ENCODE measurements at regions not wholly inside any gene's neighbourhood (a gene's known extent, or its start where the extent isn't known, plus 50 kb on each side); places are given as distances from the start of the nearest gene placed in this dataset.

DNA sequence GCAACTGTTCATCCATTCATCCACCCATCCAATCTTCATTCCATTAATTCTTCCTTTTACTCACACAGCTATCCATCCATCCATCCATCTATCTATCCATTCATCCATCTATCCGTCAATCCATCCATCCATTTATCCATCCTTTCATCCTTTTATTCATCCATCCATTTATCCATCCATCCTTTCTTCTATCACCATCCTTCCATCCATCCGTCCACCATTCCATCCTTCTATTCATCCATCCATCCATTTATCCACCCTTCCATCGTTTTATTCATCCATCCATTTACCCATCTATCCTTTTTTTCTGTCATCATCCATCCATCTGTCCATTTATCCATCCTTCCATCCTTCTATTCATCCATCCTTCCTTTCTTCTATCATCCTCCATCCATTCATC is 73.0 kb upstream of the FOXF1 start:
- Histone ChIP-seq H3K27me3 (replicated peaks in 2 of 5; ENCODE audit: control insufficient read depth in 4 of 5, insufficient read depth in 5 of 5, low read length in 4 of 5) (peaks cover 0 to 50% (median 5%) of the 10 kb centered on the region in 5 experiments), H3K27ac (ENCODE audit: insufficient read depth in 1 of 2, low read depth in 1 of 2, low read length in 2 of 2, poor library complexity in 1 of 2, severe bottlenecking in 2 of 2) (no peak overlapping the region), H3K4me3 (ENCODE audit: control insufficient read depth in 1 of 7, extremely low read depth in 1 of 7, insufficient read depth in 4 of 7, low read depth in 2 of 7, low read length in 6 of 7) (no peak overlapping the region), H3K36me3 (ENCODE audit: control insufficient read depth in 4 of 4, insufficient read depth in 4 of 4, low read length in 3 of 4) (no peaks in the 10 kb centered on the region), H3K4me1 (ENCODE audit: control extremely low read depth in 1 of 4, control insufficient read depth in 4 of 4, insufficient read depth in 4 of 4, low read length in 3 of 4) (no peaks in the 10 kb centered on the region), H3K9me3 (ENCODE audit: control extremely low read depth in 1 of 5, control insufficient read depth in 4 of 5, insufficient read depth in 2 of 5, low read depth in 1 of 5, low read length in 4 of 5) (no peaks in the 10 kb centered on the region)
- POLR2A ChIA-PET, result no interaction called here
- 85% methylated on average over 3 of the region's 3 CpGs for WGBS (ENCODE audit: insufficient coverage)
- CTCF ChIA-PET, result no interaction called here
- DNase-seq, result no peak

DNA sequence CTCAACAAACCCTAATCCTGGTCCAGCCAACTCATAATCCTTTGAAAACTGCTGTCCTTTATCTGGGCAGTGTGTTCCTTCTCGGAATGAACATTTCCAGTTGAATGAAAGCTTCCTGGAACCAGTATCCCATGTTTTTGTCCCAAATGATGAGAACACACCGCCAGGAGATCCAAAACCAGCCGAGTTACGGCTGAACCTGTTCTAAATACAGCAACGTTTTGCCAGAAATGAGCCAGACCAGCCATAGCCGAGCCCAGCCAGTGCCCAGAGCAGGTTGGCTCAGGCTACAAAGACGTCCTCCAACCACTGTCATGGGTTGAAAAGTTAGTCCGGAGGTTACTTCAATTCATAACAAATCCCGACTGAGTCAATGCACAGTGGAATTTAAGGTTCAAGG is 67.6 kb upstream of the FOXF1 start:
- H3K36me3 ChIP-seq (ENCODE audit: control insufficient read depth in 4 of 4, insufficient read depth in 4 of 4, low read length in 3 of 4), result no peaks in the 10 kb centered on the region
- ChIA-PET CTCF (no interaction called here), POLR2A (no interaction called here)
- peaks cover 0 to 4% (median 0%) of the 10 kb centered on the region in 5 experiments for H3K9me3 ChIP-seq (ENCODE audit: control extremely low read depth in 1 of 5, control insufficient read depth in 4 of 5, insufficient read depth in 2 of 5, low read depth in 1 of 5, low read length in 4 of 5)
- no peak for DNase-seq
- H3K27ac ChIP-seq (ENCODE audit: insufficient read depth in 1 of 2, low read depth in 1 of 2, low read length in 2 of 2, poor library complexity in 1 of 2, severe bottlenecking in 2 of 2), result no peak overlapping the region
- 94% methylated on average over 8 of the region's 9 CpGs for WGBS (ENCODE audit: insufficient coverage)
- no peak overlapping the region for H3K4me3 ChIP-seq (ENCODE audit: control insufficient read depth in 1 of 7, extremely low read depth in 1 of 7, insufficient read depth in 4 of 7, low read depth in 2 of 7, low read length in 6 of 7)
- peaks cover 0 to 64% (median 8%) of the 10 kb centered on the region in 5 experiments for H3K27me3 ChIP-seq (replicated peaks in 2 of 5; ENCODE audit: control insufficient read depth in 4 of 5, insufficient read depth in 5 of 5, low read length in 4 of 5)
- peaks cover 0 to 14% (median 4%) of the 10 kb centered on the region in 4 experiments for H3K4me1 ChIP-seq (ENCODE audit: control extremely low read depth in 1 of 4, control insufficient read depth in 4 of 4, insufficient read depth in 4 of 4, low read length in 3 of 4)

DNA sequence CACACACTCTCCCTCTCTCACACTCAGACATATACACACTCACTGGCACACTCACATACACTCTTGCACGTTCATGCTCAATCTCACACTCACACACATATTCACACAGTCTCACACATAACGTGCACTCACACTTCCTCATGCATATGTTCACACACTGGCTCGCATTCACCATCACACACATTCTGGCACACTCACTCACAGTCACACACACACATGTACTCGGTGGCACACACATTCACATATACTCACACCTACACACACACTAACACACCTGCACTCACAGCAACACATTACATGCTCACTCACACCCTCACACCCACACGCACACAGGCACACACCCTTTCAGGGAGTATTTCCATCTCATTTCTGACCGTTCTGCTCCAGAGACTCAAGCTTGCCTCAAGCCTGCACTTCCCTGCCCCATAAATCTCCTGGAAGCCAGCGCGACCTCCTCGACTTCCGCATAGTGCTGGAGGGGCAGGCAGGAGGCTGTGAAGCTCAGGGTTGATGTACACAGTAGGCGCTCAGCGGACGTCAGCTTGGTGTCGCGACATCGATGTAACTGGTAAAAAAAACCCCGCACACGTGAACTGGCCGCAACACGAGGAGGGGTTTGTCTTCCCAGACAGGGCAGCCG is 66.7 kb upstream of the FOXF1 start:
- Histone ChIP-seq H3K4me1 (ENCODE audit: control extremely low read depth in 1 of 4, control insufficient read depth in 4 of 4, insufficient read depth in 4 of 4, low read length in 3 of 4) (peaks cover 0 to 14% (median 4%) of the 10 kb centered on the region in 4 experiments), H3K27ac (ENCODE audit: insufficient read depth in 1 of 2, low read depth in 1 of 2, low read length in 2 of 2, poor library complexity in 1 of 2, severe bottlenecking in 2 of 2) (no peak overlapping the region), H3K4me3 (ENCODE audit: control insufficient read depth in 1 of 7, extremely low read depth in 1 of 7, insufficient read depth in 4 of 7, low read depth in 2 of 7, low read length in 6 of 7) (peak overlapping the region in 1 of 7 experiments; percentile 12), H3K27me3 (replicated peaks in 2 of 5; ENCODE audit: control insufficient read depth in 4 of 5, insufficient read depth in 5 of 5, low read length in 4 of 5) (peaks cover 0 to 60% (median 9%) of the 10 kb centered on the region in 5 experiments), H3K36me3 (ENCODE audit: control insufficient read depth in 4 of 4, insufficient read depth in 4 of 4, low read length in 3 of 4) (no peaks in the 10 kb centered on the region), H3K9me3 (ENCODE audit: control extremely low read depth in 1 of 5, control insufficient read depth in 4 of 5, insufficient read depth in 2 of 5, low read depth in 1 of 5, low read length in 4 of 5) (peaks cover 0 to 4% (median 0%) of the 10 kb centered on the region in 5 experiments)
- ChIA-PET POLR2A (no interaction called here), CTCF (no interaction called here)
- WGBS (ENCODE audit: insufficient coverage), result 10% methylated on average over 20 of the region's 21 CpGs
- DNase-seq, result peak in 2 of 3 donors; percentile 18 to 37

DNA sequence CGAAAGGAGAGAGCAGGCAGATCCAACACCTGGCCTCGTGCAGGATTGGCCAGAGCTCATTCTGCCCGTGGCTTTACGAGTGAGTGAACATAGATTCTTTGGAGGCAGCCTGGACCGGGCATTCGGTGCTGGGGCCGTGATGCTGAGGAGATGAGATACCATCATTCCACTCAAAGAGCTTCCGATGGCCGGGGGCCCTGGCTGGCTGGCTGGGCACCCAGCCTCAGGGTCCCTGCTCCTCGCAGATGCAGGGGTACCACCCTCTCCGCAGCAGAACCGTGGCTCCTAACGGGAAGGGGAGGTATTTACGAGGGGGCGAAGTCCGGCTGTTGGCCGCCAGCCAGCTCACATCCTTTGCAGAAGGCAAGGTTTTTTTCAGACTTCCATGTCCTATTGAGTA is 66.1 kb upstream of the FOXF1 start:
- Histone ChIP-seq H3K27me3 (replicated peaks in 2 of 5; ENCODE audit: control insufficient read depth in 4 of 5, insufficient read depth in 5 of 5, low read length in 4 of 5) (peaks cover 0 to 61% (median 10%) of the 10 kb centered on the region in 5 experiments), H3K4me1 (ENCODE audit: control extremely low read depth in 1 of 4, control insufficient read depth in 4 of 4, insufficient read depth in 4 of 4, low read length in 3 of 4) (peaks cover 0 to 16% (median 5%) of the 10 kb centered on the region in 4 experiments), H3K9me3 (ENCODE audit: control extremely low read depth in 1 of 5, control insufficient read depth in 4 of 5, insufficient read depth in 2 of 5, low read depth in 1 of 5, low read length in 4 of 5) (peaks cover 0 to 4% (median 0%) of the 10 kb centered on the region in 5 experiments), H3K36me3 (ENCODE audit: control insufficient read depth in 4 of 4, insufficient read depth in 4 of 4, low read length in 3 of 4) (no peaks in the 10 kb centered on the region), H3K27ac (ENCODE audit: insufficient read depth in 1 of 2, low read depth in 1 of 2, low read length in 2 of 2, poor library complexity in 1 of 2, severe bottlenecking in 2 of 2) (no peak overlapping the region), H3K4me3 (ENCODE audit: control insufficient read depth in 1 of 7, extremely low read depth in 1 of 7, insufficient read depth in 4 of 7, low read depth in 2 of 7, low read length in 6 of 7) (peak overlapping the region in 1 of 7 experiments; percentile 12)
- POLR2A ChIA-PET, result no interaction called here
- 0% methylated on average over 9 of the region's 17 CpGs for WGBS (ENCODE audit: insufficient coverage)
- DNase-seq, result peak in 2 of 3 donors; percentile 20 to 26
- CTCF ChIA-PET, result no interaction called here

DNA sequence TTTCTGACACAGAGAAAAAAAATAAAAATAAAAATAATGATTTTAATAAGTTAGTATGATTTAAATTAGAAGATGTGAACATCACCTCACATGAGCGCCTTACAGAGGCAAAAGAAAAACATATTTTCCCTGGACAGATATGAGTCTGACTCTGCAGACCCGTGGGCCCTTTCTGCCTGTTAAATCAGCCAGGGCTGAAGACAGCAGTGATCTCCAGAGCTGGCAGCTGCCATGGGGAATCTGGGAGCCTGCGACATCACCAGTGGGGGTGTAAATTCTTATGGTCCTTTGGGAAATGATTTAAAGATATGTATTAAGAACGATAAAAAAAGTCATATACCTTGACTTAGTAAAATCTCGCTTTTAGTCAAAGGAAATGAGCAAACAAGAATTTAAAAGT is 65.7 kb upstream of the FOXF1 start:
- no peaks in the 10 kb centered on the region for H3K36me3 ChIP-seq (ENCODE audit: control insufficient read depth in 4 of 4, insufficient read depth in 4 of 4, low read length in 3 of 4)
- ChIA-PET POLR2A (no interaction called here), CTCF (no interaction called here)
- H3K9me3 ChIP-seq (ENCODE audit: control extremely low read depth in 1 of 5, control insufficient read depth in 4 of 5, insufficient read depth in 2 of 5, low read depth in 1 of 5, low read length in 4 of 5), result peaks cover 0 to 4% (median 0%) of the 10 kb centered on the region in 5 experiments
- H3K4me3 ChIP-seq (ENCODE audit: control insufficient read depth in 1 of 7, extremely low read depth in 1 of 7, insufficient read depth in 4 of 7, low read depth in 2 of 7, low read length in 6 of 7), result no peak overlapping the region
- 50% methylated on average over 2 of the region's 5 CpGs for WGBS (ENCODE audit: insufficient coverage)
- peaks cover 0 to 57% (median 10%) of the 10 kb centered on the region in 5 experiments for H3K27me3 ChIP-seq (replicated peaks in 2 of 5; ENCODE audit: control insufficient read depth in 4 of 5, insufficient read depth in 5 of 5, low read length in 4 of 5)
- H3K27ac ChIP-seq (ENCODE audit: insufficient read depth in 1 of 2, low read depth in 1 of 2, low read length in 2 of 2, poor library complexity in 1 of 2, severe bottlenecking in 2 of 2), result no peak overlapping the region
- peaks cover 0 to 20% (median 6%) of the 10 kb centered on the region in 4 experiments for H3K4me1 ChIP-seq (ENCODE audit: control extremely low read depth in 1 of 4, control insufficient read depth in 4 of 4, insufficient read depth in 4 of 4, low read length in 3 of 4)
- DNase-seq, result no peak

DNA sequence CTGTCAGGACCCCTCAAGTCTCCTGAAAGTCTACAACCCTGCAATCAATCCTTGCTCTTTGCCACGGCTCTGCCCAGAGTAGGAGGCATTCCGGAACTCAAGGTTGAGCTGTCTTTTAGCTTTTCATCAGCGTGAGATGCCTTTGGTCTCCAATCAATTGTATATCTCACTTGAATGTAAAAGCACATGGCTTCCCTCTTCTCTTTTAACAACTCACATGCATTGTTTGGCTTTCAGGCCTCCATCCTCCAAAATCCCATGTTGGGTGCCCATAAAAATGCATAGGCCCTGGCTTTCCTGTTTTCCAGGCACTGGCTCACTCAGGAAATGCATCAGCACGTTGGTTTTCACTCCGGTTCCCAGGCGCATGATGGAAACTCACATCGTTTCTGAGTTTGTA is 64.0 kb upstream of the FOXF1 start:
- POLR2A ChIA-PET, result no interaction called here
- Histone ChIP-seq H3K4me1 (ENCODE audit: control extremely low read depth in 1 of 4, control insufficient read depth in 4 of 4, insufficient read depth in 4 of 4, low read length in 3 of 4) (peaks cover 0 to 21% (median 6%) of the 10 kb centered on the region in 4 experiments), H3K36me3 (ENCODE audit: control insufficient read depth in 4 of 4, insufficient read depth in 4 of 4, low read length in 3 of 4) (no peaks in the 10 kb centered on the region), H3K27me3 (replicated peaks in 2 of 5; ENCODE audit: control insufficient read depth in 4 of 5, insufficient read depth in 5 of 5, low read length in 4 of 5) (peaks cover 0 to 60% (median 10%) of the 10 kb centered on the region in 5 experiments), H3K9me3 (ENCODE audit: control extremely low read depth in 1 of 5, control insufficient read depth in 4 of 5, insufficient read depth in 2 of 5, low read depth in 1 of 5, low read length in 4 of 5) (peaks cover 0 to 9% (median 0%) of the 10 kb centered on the region in 5 experiments), H3K27ac (ENCODE audit: insufficient read depth in 1 of 2, low read depth in 1 of 2, low read length in 2 of 2, poor library complexity in 1 of 2, severe bottlenecking in 2 of 2) (no peak overlapping the region), H3K4me3 (ENCODE audit: control insufficient read depth in 1 of 7, extremely low read depth in 1 of 7, insufficient read depth in 4 of 7, low read depth in 2 of 7, low read length in 6 of 7) (no peak overlapping the region)
- CTCF ChIA-PET, result interaction anchor here (1.0 kb wide), 1 partner anchor 11 kb away, joined by 3 read pairs; no protein-coding TSS in a partner anchor
- no peak for DNase-seq
- WGBS (ENCODE audit: insufficient coverage), result 95% methylated on average over 6 of the region's 7 CpGs

DNA sequence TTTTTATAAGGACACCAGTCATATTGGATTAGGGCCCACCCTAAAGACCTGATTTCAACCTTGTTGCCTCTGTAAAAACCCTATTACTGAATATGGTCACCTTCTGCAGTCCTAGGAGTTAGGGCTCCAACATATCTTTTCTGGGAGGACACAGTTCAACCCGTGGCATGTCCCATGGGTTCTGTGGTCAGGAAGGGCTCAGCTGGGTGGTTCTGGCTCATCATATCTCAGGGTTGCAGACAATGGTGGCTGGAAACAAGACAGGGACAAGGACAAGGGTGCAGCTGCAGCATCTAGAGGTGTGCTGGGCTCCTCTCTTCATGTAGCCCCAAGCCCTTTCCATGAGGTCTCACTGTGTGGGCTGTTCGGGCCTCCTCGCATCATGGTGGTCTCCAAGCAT is 63.1 kb upstream of the FOXF1 start:
- Histone ChIP-seq H3K27me3 (replicated peaks in 2 of 5; ENCODE audit: control insufficient read depth in 4 of 5, insufficient read depth in 5 of 5, low read length in 4 of 5) (peaks cover 0 to 53% (median 10%) of the 10 kb centered on the region in 5 experiments), H3K9me3 (ENCODE audit: control extremely low read depth in 1 of 5, control insufficient read depth in 4 of 5, insufficient read depth in 2 of 5, low read depth in 1 of 5, low read length in 4 of 5) (peaks cover 0 to 9% (median 0%) of the 10 kb centered on the region in 5 experiments), H3K36me3 (ENCODE audit: control insufficient read depth in 4 of 4, insufficient read depth in 4 of 4, low read length in 3 of 4) (no peaks in the 10 kb centered on the region), H3K27ac (ENCODE audit: insufficient read depth in 1 of 2, low read depth in 1 of 2, low read length in 2 of 2, poor library complexity in 1 of 2, severe bottlenecking in 2 of 2) (no peak overlapping the region), H3K4me3 (ENCODE audit: control insufficient read depth in 1 of 7, extremely low read depth in 1 of 7, insufficient read depth in 4 of 7, low read depth in 2 of 7, low read length in 6 of 7) (no peak overlapping the region), H3K4me1 (ENCODE audit: control extremely low read depth in 1 of 4, control insufficient read depth in 4 of 4, insufficient read depth in 4 of 4, low read length in 3 of 4) (peaks cover 0 to 21% (median 6%) of the 10 kb centered on the region in 4 experiments)
- ChIA-PET CTCF (interaction anchor here (1.0 kb wide), 1 partner anchor 12 kb away, joined by 3 read pairs; no protein-coding TSS in a partner anchor), POLR2A (no interaction called here)
- WGBS (ENCODE audit: insufficient coverage), result 100% methylated on average over 2 of the region's 3 CpGs
- no peak for DNase-seq
